ENCODE measurements at regions not wholly inside any gene's neighbourhood (a gene's known extent, or its start where the extent isn't known, plus 50 kb on each side); places are given as distances from the start of the nearest gene placed in this dataset.

GRCh38 chr4:146105464-146105863 is 70.1 kb upstream of the LSM6 start:
- TF ChIP-seq SUZ12 (IDR thresholded peaks at IDR 0.05; ENCODE audit: extremely low read depth, insufficient read depth, insufficient read length) (no peak), ZNF274 (IDR thresholded peaks at IDR 0.05; ENCODE audit: low read depth, low read length) (no peak), YY1 (IDR thresholded peaks at IDR 0.05; ENCODE audit: insufficient read depth, insufficient read length) (no peak)

All from NT2/D1 (cell line).